ENCODE measurements at regions not wholly inside any gene's neighbourhood (a gene's known extent, or its start where the extent isn't known, plus 50 kb on each side); places are given as distances from the start of the nearest gene placed in this dataset.

- Mint-ChIP-seq H3K27me3 (ENCODE audit: insufficient read depth, low read depth, poor library complexity) (peaks cover 12% of the 10 kb centered on the region), H3K27ac (no peak overlapping the region), H3K36me3 (ENCODE audit: low read depth) (peaks cover 57% of the 10 kb centered on the region), H3K9me3 (peaks cover 94% of the 10 kb centered on the region), H3K4me3 (no peak overlapping the region), H3K4me1 (no peaks in the 10 kb centered on the region)
- no peaks in the 10 kb centered on the region for H4K20me1 ChIP-seq (replicated peaks; ENCODE audit: insufficient read depth)
- no peak overlapping the region for H3K4me2 ChIP-seq
- TF ChIP-seq STAT1 (IDR thresholded peaks at IDR 0.05; ENCODE audit: unreplicated experiment) (no peak), ETS1 (IDR thresholded peaks at IDR 0.05) (no peak), CREB1 (CRISPR knock-in tag; IDR thresholded peaks at IDR 0.05; ENCODE audit: low read depth) (no peak), CTCF (conservative IDR thresholded peaks at IDR 0.05; ENCODE audit: low read depth in 2 of 2) (no peak)
- H3K79me2 ChIP-seq (replicated peaks; ENCODE audit: insufficient read depth), result no peaks in the 10 kb centered on the region
- no peaks in the 10 kb centered on the region for H3K4me1 ChIP-seq (ENCODE audit: insufficient read depth)
- DNase-seq (ENCODE audit: low spot score) (no peak), ATAC-seq (no peak)
- H3K27ac ChIP-seq (ENCODE audit: low read depth), result no peak overlapping the region
- no peaks in the 10 kb centered on the region; the same call in 1 of the 2 replicates for H3K36me3 ChIP-seq (ENCODE audit: insufficient read depth)
- no peaks in the 10 kb centered on the region for H3K9me2 ChIP-seq (ENCODE audit: insufficient read depth)
- H3F3A ChIP-seq (replicated peaks; ENCODE audit: low read depth), result no peaks in the 10 kb centered on the region
- no peak overlapping the region for H2AFZ ChIP-seq
- H3K4me3 ChIP-seq, result no peak overlapping the region
- H3K27me3 ChIP-seq (ENCODE audit: insufficient read depth), result no peaks in the 10 kb centered on the region
Observed at GRCh38 chr7:68461430-68461829, 1136.8 kb upstream of the AUTS2 start.

GRCh38 chr7:68470836-68471435 lies 1127.3 kb upstream of the AUTS2 start:
- Histone ChIP-seq H3K9me2 (ENCODE audit: insufficient read depth) (no peaks in the 10 kb centered on the region), H3K27me3 (ENCODE audit: insufficient read depth) (no peaks in the 10 kb centered on the region), H3K4me2 (no peak overlapping the region), H3K4me1 (ENCODE audit: insufficient read depth) (no peaks in the 10 kb centered on the region), H3K36me3 (ENCODE audit: insufficient read depth) (no peaks in the 10 kb centered on the region), H3F3A (replicated peaks; ENCODE audit: low read depth) (no peaks in the 10 kb centered on the region), H3K4me3 (no peak overlapping the region), H3K27ac (ENCODE audit: low read depth) (no peak overlapping the region), H3K79me2 (replicated peaks; ENCODE audit: insufficient read depth) (no peaks in the 10 kb centered on the region), H4K20me1 (replicated peaks; ENCODE audit: insufficient read depth) (no peaks in the 10 kb centered on the region), H2AFZ (no peak overlapping the region)
- Mint-ChIP-seq H3K36me3 (ENCODE audit: low read depth) (peaks cover 72% of the 10 kb centered on the region), H3K4me1 (no peaks in the 10 kb centered on the region), H3K4me3 (no peak overlapping the region), H3K27ac (no peak overlapping the region), H3K27me3 (ENCODE audit: insufficient read depth, low read depth, poor library complexity) (peaks cover 7% of the 10 kb centered on the region), H3K9me3 (peaks cover 99% of the 10 kb centered on the region)
- ATAC-seq, result no peak
- no peak for DNase-seq (ENCODE audit: low spot score)
- TF ChIP-seq ZNF462 (CRISPR knock-in tag; IDR thresholded peaks at IDR 0.05), result no peak
- no peak for TF ChIP-seq JUNB (IDR thresholded peaks at IDR 0.05; ENCODE audit: unreplicated experiment)
- TF ChIP-seq POLR2AphosphoS5 (IDR thresholded peaks at IDR 0.05; ENCODE audit: low read depth), result no peak
- TF ChIP-seq STAT1 (IDR thresholded peaks at IDR 0.05; ENCODE audit: unreplicated experiment), result no peak
- TF ChIP-seq EZH2phosphoT487 (IDR thresholded peaks at IDR 0.05; ENCODE audit: unreplicated experiment), result no peak
- TF ChIP-seq ETS1 (IDR thresholded peaks at IDR 0.05), result no peak
- TF ChIP-seq CTCF (conservative IDR thresholded peaks at IDR 0.05; ENCODE audit: low read depth in 2 of 2), result no peak
